Rectal smooth muscle tissue (tissue), 1 donor: ENCODE measurements at regions not wholly inside any gene's neighbourhood (a gene's known extent, or its start where the extent isn't known, plus 50 kb on each side); places are given as distances from the start of the nearest gene placed in this dataset.

Experiments
- H3K27ac ChIP-seq: one replicate; pipeline ENCODE4 v1.7.0; 2013; ENCODE audit warnings: low read depth, low read length, inconsistent platforms
- H3K27me3 ChIP-seq: one replicate; pipeline ENCODE4 v1.7.0; 2013; ENCODE audit warnings: low read length; ENCODE audit not compliant: control insufficient read depth, insufficient read depth
- H3K36me3 ChIP-seq: one replicate; pipeline ENCODE4 v1.7.0; 2013; ENCODE audit warnings: low read length; ENCODE audit not compliant: control insufficient read depth, insufficient read depth
- H3K4me1 ChIP-seq: one replicate; pipeline ENCODE4 v1.7.0; 2013; ENCODE audit warnings: low read length; ENCODE audit not compliant: control insufficient read depth, insufficient read depth
- H3K4me3 ChIP-seq: one replicate; pipeline ENCODE4 v1.7.0; 2013; ENCODE audit warnings: low read length
- H3K9ac ChIP-seq: one replicate; pipeline ENCODE4 v1.7.0; 2013; ENCODE audit warnings: low read length

- Histone ChIP-seq H3K4me1 (no peaks in the 10 kb centered on the region), H3K36me3 (no peaks in the 10 kb centered on the region), H3K27me3 (no peaks in the 10 kb centered on the region), H3K27ac (no peak overlapping the region), H3K4me3 (no peak overlapping the region), H3K9ac (no peak overlapping the region)
These were observed 959.1 kb upstream of the SLC10A2 start for GRCh38 chr13:104025303-104025702.

GRCh38 chr13:104024416-104025170 is 958.4 kb upstream of the SLC10A2 start:
- H3K27ac ChIP-seq = no peak overlapping the region
- H3K36me3 ChIP-seq = no peaks in the 10 kb centered on the region
- H3K9ac ChIP-seq = no peak overlapping the region

GRCh38 chr13:104021806-104022397 is 955.7 kb upstream of the SLC10A2 start:
- no peak overlapping the region for H3K4me3 ChIP-seq
- H3K9ac ChIP-seq = no peak overlapping the region
- H3K4me1 ChIP-seq = no peaks in the 10 kb centered on the region
- H3K36me3 ChIP-seq = no peaks in the 10 kb centered on the region
- H3K27ac ChIP-seq = no peak overlapping the region
- H3K27me3 ChIP-seq = no peaks in the 10 kb centered on the region

More at GRCh38 chr13:104024416-104025170, 958.4 kb upstream of the SLC10A2 start:
- Histone ChIP-seq H3K4me1 (no peaks in the 10 kb centered on the region), H3K27me3 (no peaks in the 10 kb centered on the region), H3K4me3 (no peak overlapping the region)

GRCh38 chr13:104017317-104017716 is 951.1 kb upstream of the SLC10A2 start:
- Histone ChIP-seq H3K4me1 (no peaks in the 10 kb centered on the region), H3K27me3 (no peaks in the 10 kb centered on the region), H3K27ac (no peak overlapping the region), H3K9ac (no peak overlapping the region), H3K36me3 (no peaks in the 10 kb centered on the region), H3K4me3 (no peak overlapping the region)

GRCh38 chr13:104015646-104016396 is 949.6 kb upstream of the SLC10A2 start:
- Histone ChIP-seq H3K36me3 (no peaks in the 10 kb centered on the region), H3K4me1 (no peaks in the 10 kb centered on the region), H3K9ac (no peak overlapping the region), H3K27ac (no peak overlapping the region), H3K27me3 (no peaks in the 10 kb centered on the region), H3K4me3 (no peak overlapping the region)

- no peaks in the 10 kb centered on the region for H3K27me3 ChIP-seq
- no peak overlapping the region for H3K9ac ChIP-seq
- no peak overlapping the region for H3K4me3 ChIP-seq
- no peak overlapping the region for H3K27ac ChIP-seq
- H3K36me3 ChIP-seq = no peaks in the 10 kb centered on the region
- H3K4me1 ChIP-seq = no peaks in the 10 kb centered on the region
These were observed 948.8 kb upstream of the SLC10A2 start for GRCh38 chr13:104014803-104015645.

- Histone ChIP-seq H3K4me1 (peaks cover 3% of the 10 kb centered on the region), H3K27me3 (no peaks in the 10 kb centered on the region), H3K36me3 (no peaks in the 10 kb centered on the region), H3K4me3 (no peak overlapping the region), H3K9ac (no peak overlapping the region), H3K27ac (no peak overlapping the region)
These were observed 945.5 kb upstream of the SLC10A2 start for GRCh38 chr13:104011505-104012241.

- Histone ChIP-seq H3K36me3 (no peaks in the 10 kb centered on the region), H3K4me1 (peaks cover 3% of the 10 kb centered on the region), H3K9ac (no peak overlapping the region), H3K4me3 (no peak overlapping the region), H3K27me3 (no peaks in the 10 kb centered on the region), H3K27ac (no peak overlapping the region)
These were observed 942.6 kb upstream of the SLC10A2 start for GRCh38 chr13:104008541-104009435.

- Histone ChIP-seq H3K9ac (no peak overlapping the region), H3K36me3 (no peaks in the 10 kb centered on the region), H3K27me3 (no peaks in the 10 kb centered on the region), H3K4me1 (peaks cover 3% of the 10 kb centered on the region), H3K4me3 (no peak overlapping the region), H3K27ac (no peak overlapping the region)
These were observed 941.9 kb upstream of the SLC10A2 start for GRCh38 chr13:104008075-104008474.

- H3K27me3 ChIP-seq = no peaks in the 10 kb centered on the region
- no peaks in the 10 kb centered on the region for H3K36me3 ChIP-seq
- H3K4me1 ChIP-seq = peaks cover 3% of the 10 kb centered on the region
- no peak overlapping the region for H3K27ac ChIP-seq
- no peak overlapping the region for H3K9ac ChIP-seq
- H3K4me3 ChIP-seq = no peak overlapping the region
These were observed 940.4 kb upstream of the SLC10A2 start for GRCh38 chr13:104006625-104007075.

- Histone ChIP-seq H3K9ac (no peak overlapping the region), H3K4me1 (peaks cover 3% of the 10 kb centered on the region), H3K4me3 (no peak overlapping the region), H3K36me3 (no peaks in the 10 kb centered on the region), H3K27ac (no peak overlapping the region), H3K27me3 (no peaks in the 10 kb centered on the region)
These were observed 938.4 kb upstream of the SLC10A2 start for GRCh38 chr13:104004572-104004971.
